Smooth muscle cell (in vitro differentiated cells): ENCODE measurements at regions not wholly inside any gene's neighbourhood (a gene's known extent, or its start where the extent isn't known, plus 50 kb on each side); places are given as distances from the start of the nearest gene placed in this dataset.

Experiments
- DNase-seq: peaks from one replicate; lab custom pipeline; 2025; ENCODE audit not compliant: unreplicated experiment; lab: John Stamatoyannopoulos, UW
- H2AFZ ChIP-seq: fragments of 200-600 bp; sonication (generic); 2 replicates; pipeline ENCODE4 v1.6.0; 2016; ENCODE audit warnings: antibody characterized with exemption, low read depth, mild to moderate bottlenecking
- H3F3A ChIP-seq: fragments of 200-600 bp; sonication (generic); 2 replicates; pipeline ENCODE4 v1.6.0; 2017; ENCODE audit warnings: antibody characterized with exemption, low read depth
- H3K27ac ChIP-seq: fragments of 200-600 bp; sonication (generic); 2 replicates; pipeline ENCODE4 v1.5.1; 2016; ENCODE audit warnings: low read depth, mild to moderate bottlenecking
- H3K27me3 ChIP-seq: fragments of 200-600 bp; sonication (generic); 2 replicates; pipeline ENCODE4 v1.6.1; 2016; ENCODE audit warnings: low read depth, mild to moderate bottlenecking
- H3K36me3 ChIP-seq: fragments of 200-600 bp; sonication (generic); 2 replicates; pipeline ENCODE4 v1.5.1; 2016; ENCODE audit warnings: low read depth
- H3K4me1 ChIP-seq: fragments of 200-600 bp; sonication (generic); 2 replicates; pipeline ENCODE4 v1.5.1; 2016; ENCODE audit warnings: low read depth
- H3K4me2 ChIP-seq: fragments of 200-600 bp; sonication (generic); 2 replicates; pipeline ENCODE4 v1.6.0; 2016; ENCODE audit warnings: mild to moderate bottlenecking
- H3K4me3 ChIP-seq: fragments of 200-600 bp; sonication (generic); 2 replicates; pipeline ENCODE4 v1.5.1; 2016; ENCODE audit warnings: mild to moderate bottlenecking
- H3K79me2 ChIP-seq: fragments of 200-600 bp; sonication (generic); 2 replicates; pipeline ENCODE4 v1.6.0; 2016; ENCODE audit warnings: low read depth, mild to moderate bottlenecking
- H3K9ac ChIP-seq: fragments of 200-600 bp; sonication (generic); 2 replicates; pipeline ENCODE4 v1.6.0; 2016; ENCODE audit warnings: low read depth
- H3K9me3 ChIP-seq: fragments of 200-600 bp; sonication (generic); replicated peaks from 2 replicates; pipeline ENCODE4 v1.5.1; 2016; ENCODE audit warnings: low read depth
- H4K20me1 ChIP-seq: fragments of 200-600 bp; sonication (generic); 2 replicates; pipeline ENCODE4 v1.6.0; 2016; ENCODE audit warnings: low read depth
- WGBS: methylation state at CpG from one replicate; pipeline ENCODE4 v1.1.7; 2016; ENCODE audit warnings: low lambda C conversion rate; 5-methylcytosine and 5-hydroxymethylcytosine counted together
- TF ChIP-seq, protein P1 (sequence below): fragments of 200-600 bp; sonication (generic); IDR thresholded peaks from 2 replicates; pipeline ENCODE4 v1.5.1; 2017; ENCODE audit warnings: borderline replicate concordance, mild to moderate bottlenecking, antibody characterized with exemption; ENCODE audit not compliant: insufficient read depth, poor library complexity, severe bottlenecking

GRCh38 chr2:230643576-230644291 lies 68.9 kb upstream of the CAB39 start:
- H3K79me2 ChIP-seq: no peaks in the 10 kb centered on the region
- no peak overlapping the region for H3K4me3 ChIP-seq
- 86% methylated on average over 9 of the region's 9 CpGs for WGBS

GRCh38 chr2:230644356-230644935 lies 68.2 kb upstream of the CAB39 start:
- H3K9me3 ChIP-seq: no peaks in the 10 kb centered on the region
- no peaks in the 10 kb centered on the region for H3K27me3 ChIP-seq
- no peaks in the 10 kb centered on the region for H4K20me1 ChIP-seq
- no peaks in the 10 kb centered on the region for H3K4me1 ChIP-seq
- H3K4me3 ChIP-seq: no peak overlapping the region
- no peak overlapping the region for H3K27ac ChIP-seq
- no peak overlapping the region for H3K9ac ChIP-seq
- TF ChIP-seq, protein P1, sequence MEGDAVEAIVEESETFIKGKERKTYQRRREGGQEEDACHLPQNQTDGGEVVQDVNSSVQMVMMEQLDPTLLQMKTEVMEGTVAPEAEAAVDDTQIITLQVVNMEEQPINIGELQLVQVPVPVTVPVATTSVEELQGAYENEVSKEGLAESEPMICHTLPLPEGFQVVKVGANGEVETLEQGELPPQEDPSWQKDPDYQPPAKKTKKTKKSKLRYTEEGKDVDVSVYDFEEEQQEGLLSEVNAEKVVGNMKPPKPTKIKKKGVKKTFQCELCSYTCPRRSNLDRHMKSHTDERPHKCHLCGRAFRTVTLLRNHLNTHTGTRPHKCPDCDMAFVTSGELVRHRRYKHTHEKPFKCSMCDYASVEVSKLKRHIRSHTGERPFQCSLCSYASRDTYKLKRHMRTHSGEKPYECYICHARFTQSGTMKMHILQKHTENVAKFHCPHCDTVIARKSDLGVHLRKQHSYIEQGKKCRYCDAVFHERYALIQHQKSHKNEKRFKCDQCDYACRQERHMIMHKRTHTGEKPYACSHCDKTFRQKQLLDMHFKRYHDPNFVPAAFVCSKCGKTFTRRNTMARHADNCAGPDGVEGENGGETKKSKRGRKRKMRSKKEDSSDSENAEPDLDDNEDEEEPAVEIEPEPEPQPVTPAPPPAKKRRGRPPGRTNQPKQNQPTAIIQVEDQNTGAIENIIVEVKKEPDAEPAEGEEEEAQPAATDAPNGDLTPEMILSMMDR: no peak
- H2AFZ ChIP-seq: no peak overlapping the region
- H3F3A ChIP-seq: no peaks in the 10 kb centered on the region
- no peak for DNase-seq
- 89% methylated on average over 6 of the region's 6 CpGs for WGBS
- no peaks in the 10 kb centered on the region for H3K79me2 ChIP-seq
- H3K4me2 ChIP-seq: no peak overlapping the region
- no peaks in the 10 kb centered on the region for H3K36me3 ChIP-seq

More at GRCh38 chr2:230643576-230644291, 68.9 kb upstream of the CAB39 start:
- Histone ChIP-seq H3K36me3 (no peaks in the 10 kb centered on the region), H3K9ac (no peak overlapping the region), H2AFZ (no peak overlapping the region), H3K27me3 (no peaks in the 10 kb centered on the region), H3K27ac (no peak overlapping the region), H4K20me1 (no peaks in the 10 kb centered on the region), H3F3A (no peaks in the 10 kb centered on the region), H3K4me2 (no peak overlapping the region), H3K4me1 (no peaks in the 10 kb centered on the region), H3K9me3 (no peaks in the 10 kb centered on the region)
- TF ChIP-seq, protein P1: no peak
- DNase-seq: no peak

DNA sequence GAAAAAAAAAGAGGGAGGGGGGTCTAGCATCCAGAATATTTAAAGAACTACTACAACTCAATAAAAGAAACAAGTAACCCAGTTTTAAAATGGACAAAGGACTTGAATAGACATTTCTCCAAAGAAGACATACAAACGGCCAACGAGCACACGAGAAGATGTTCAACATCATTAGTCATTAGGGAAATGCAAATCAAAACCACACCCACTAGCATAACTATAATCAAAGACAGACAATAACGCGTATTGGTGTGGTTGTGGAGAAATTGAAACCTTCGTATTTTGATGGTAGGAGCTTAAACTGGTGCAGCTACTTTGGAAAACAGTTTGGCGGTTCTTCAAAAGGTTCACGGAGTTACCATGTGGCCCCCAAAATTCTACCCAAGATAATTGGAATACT lies 64.3 kb upstream of the CAB39 start:
- H4K20me1 ChIP-seq: no peaks in the 10 kb centered on the region
- no peaks in the 10 kb centered on the region for H3K79me2 ChIP-seq
- H3K9me3 ChIP-seq: no peaks in the 10 kb centered on the region
- no peak for DNase-seq
- TF ChIP-seq, protein P1: no peak
- no peak overlapping the region for H2AFZ ChIP-seq
- no peaks in the 10 kb centered on the region for H3K4me1 ChIP-seq
- H3K4me3 ChIP-seq: no peak overlapping the region
- H3K27ac ChIP-seq: no peak overlapping the region
- no peaks in the 10 kb centered on the region for H3K27me3 ChIP-seq
- no peaks in the 10 kb centered on the region for H3K36me3 ChIP-seq
- no peak overlapping the region for H3K9ac ChIP-seq
- WGBS: 92% methylated on average over 8 of the region's 8 CpGs
- no peaks in the 10 kb centered on the region for H3F3A ChIP-seq
- H3K4me2 ChIP-seq: no peak overlapping the region
